Heart right ventricle (tissue), 16 donors: ENCODE measurements at regions not wholly inside any gene's neighbourhood (a gene's known extent, or its start where the extent isn't known, plus 50 kb on each side); places are given as distances from the start of the nearest gene placed in this dataset.

ENCODE experiments used
- ATAC-seq, 8 donors: fragments of 200-7000 bp; cut with Tn5 transposase; one replicate each; pipeline ENCODE4 v1.9.1; 2020; ENCODE audit warnings: mild to moderate bottlenecking in 8 of 8, moderate library complexity in 8 of 8, moderate number of reproducible peaks in 1 of 8
- DNase-seq, 2 donors: peaks; one replicate each; pipeline ENCODE4 v3.0.0-alpha.2; 2020
- H3K27ac ChIP-seq, 10 donors: fragments of 200-600 bp; sonication (generic) in 2 of 10; one replicate each; pipeline versions ENCODE4 v1.5.0 to v1.8.0; 2020 to 2022; ENCODE audit warnings: mild to moderate bottlenecking in 3 of 10
- H3K27me3 ChIP-seq, 7 donors: fragments of 200-600 bp; one replicate each; pipeline ENCODE4 v1.8.0; 2021 to 2022; ENCODE audit warnings: mild to moderate bottlenecking in 2 of 7
- H3K36me3 ChIP-seq, 9 donors: fragments of 200-600 bp; sonication (generic) in 1 of 9; one replicate each; pipeline versions ENCODE4 v1.5.0 to v1.8.0; 2020 to 2022; ENCODE audit warnings: mild to moderate bottlenecking in 2 of 9
- H3K4me1 ChIP-seq, 9 donors: fragments of 200-600 bp; sonication (generic) in 1 of 9; one replicate each; pipeline versions ENCODE4 v1.5.0 to v1.8.0; 2020 to 2022; ENCODE audit warnings: mild to moderate bottlenecking in 4 of 9
- H3K4me3 ChIP-seq, 10 donors: fragments of 200-600 bp; sonication (generic) in 2 of 10; one replicate each; pipeline versions ENCODE4 v1.5.0 to v1.8.0; 2020 to 2022; ENCODE audit warnings: mild to moderate bottlenecking in 7 of 10, moderate library complexity in 2 of 10
- H3K9me3 ChIP-seq, 11 donors: fragments of 200-600 bp in 10 of 11; sonication (generic) in 2 of 11; one replicate each; pipeline versions ENCODE4 v1.5.0 to v1.8.0; 2013 to 2022; ENCODE audit warnings: mild to moderate bottlenecking in 2 of 11, control low read depth in 1 of 11, moderate library complexity in 1 of 11
- CTCF ChIP-seq, 9 donors: fragments of 200-600 bp; sonication (generic) in 2 of 9; IDR thresholded peaks; one replicate each; pipeline versions ENCODE4 v1.5.0 to v1.8.0; 2021 to 2022; ENCODE audit warnings: antibody characterized with exemption in 9 of 9, mild to moderate bottlenecking in 5 of 9, moderate library complexity in 1 of 9
- WGBS, 2 donors: extraction: QIAGEN DNeasy Blood & Tissue Kit; methylation state at CpG; one replicate each; pipeline ENCODE4 v1.1.7; 2013; ENCODE audit warnings: inconsistent platforms in 1 of 2; 5-methylcytosine and 5-hydroxymethylcytosine counted together
- intact Hi-C, 10 donors: fragments of 100-400 bp; cut with DNase I; formaldehyde crosslinking; loops; one replicate each; pipeline versions ENCODE4 v1.11.1 to v1.14.2; 2022
- donor health status: Arrhythmogenic right ventricular cardiomyopathy.
- donor health status: ischemic (EF 13 %, LVEDD 7.1; RV severe dilation, severe dysfunction).
- donor health status: healthy with polysubstance abuse.
- donor health status: DM: no; HTN: yes; CAD: no.
- donor health status: DM: no; HTN: no; CAD: no.
- donor health status: ischemic (EF 25% LVEDD 6.9; RV normal size, moderate dysfunction).
- donor health status: ischemic (EF 25% LVEDD 5.7; RV mildly dilated, moderate dysfunction).
- donor health status: healthy.
- donor health status: DM: yes; HTN: yes; CAD: no.
- donor health status: Ischemic cardiomyopathy.
- donor health status: ischemic (EF 35%, LVEDD 5.7; RV mildly dilated, moderate dysfunction).
- donor health status: nonischemic (EF 11% LVEDD 7.7; RV severe dilation, severe dysfunction).
- donor health status: DM: yes; HTN: yes; CAD: no.
- donor health status: PGD.
- donor health status: ischemic (EF 29% LVEDD 5.4; RV normal size, mild dysfunction).
- donor health status: nonischemic (EF 23%, LVEDD 6.1; RV moderate dilation, normal function).

GRCh38 chr14:71231521-71232393 is 324.5 kb downstream of the PCNX1 start:
- DNase-seq = no peak
- no peak for TF ChIP-seq CTCF (IDR thresholded peaks at IDR 0.05)

GRCh38 chr14:71232506-71232905 is 325.2 kb downstream of the PCNX1 start:
- Histone ChIP-seq H3K9me3 (no peaks in the 10 kb centered on the region), H3K27me3 (no peaks in the 10 kb centered on the region), H3K27ac (no peak overlapping the region), H3K4me3 (no peak overlapping the region), H3K4me1 (peaks cover 0 to 14% (median 0%) of the 10 kb centered on the region in 9 donors), H3K36me3 (no peaks in the 10 kb centered on the region)
- ATAC-seq (no peak), DNase-seq (no peak)
- intact Hi-C loops = no loop called here
- no peak for TF ChIP-seq CTCF (IDR thresholded peaks at IDR 0.05)
- WGBS, 2 donors = 88 to 94% methylated on average over 12 of the region's 12 CpGs

More at GRCh38 chr14:71231521-71232393, 324.5 kb downstream of the PCNX1 start:
- intact Hi-C loops = no loop called here
- Histone ChIP-seq H3K9me3 (no peaks in the 10 kb centered on the region), H3K27me3 (no peaks in the 10 kb centered on the region), H3K27ac (no peak overlapping the region), H3K36me3 (no peaks in the 10 kb centered on the region), H3K4me1 (peaks cover 0 to 13% (median 0%) of the 10 kb centered on the region in 9 donors), H3K4me3 (no peak overlapping the region)
- WGBS, 2 donors = 76% methylated on average over 16 of the region's 16 CpGs
- no peak for ATAC-seq

GRCh38 chr14:71235875-71236274 is 328.6 kb downstream of the PCNX1 start:
- Histone ChIP-seq H3K27ac (peak overlapping the region in 2 of 10 donors; percentile 12 to 35), H3K9me3 (no peaks in the 10 kb centered on the region), H3K27me3 (no peaks in the 10 kb centered on the region), H3K36me3 (no peaks in the 10 kb centered on the region), H3K4me1 (peaks cover 0 to 14% (median 0%) of the 10 kb centered on the region in 9 donors), H3K4me3 (no peak overlapping the region)
- ATAC-seq (peak; percentile 78 to 92 (median 86)), DNase-seq (peak; percentile 26 to 70)
- no peak for TF ChIP-seq CTCF (IDR thresholded peaks at IDR 0.05)
- 55 to 58% methylated on average over 7 of the region's 7 CpGs for WGBS, 2 donors
- intact Hi-C loops = no loop called here

- H3K9me3 ChIP-seq = no peaks in the 10 kb centered on the region
- peak in 1 of 8 donors; percentile 21 for ATAC-seq
- no peak for DNase-seq
- WGBS, 2 donors = 59 to 66% methylated on average over 3 of the region's 3 CpGs
- peaks cover 0 to 14% (median 0%) of the 10 kb centered on the region in 9 donors for H3K4me1 ChIP-seq
- no peaks in the 10 kb centered on the region for H3K27me3 ChIP-seq
- intact Hi-C loops = no loop called here
- H3K4me3 ChIP-seq = no peak overlapping the region
- no peak for TF ChIP-seq CTCF (IDR thresholded peaks at IDR 0.05)
- H3K27ac ChIP-seq = peak overlapping the region in 2 of 10 donors; percentile 30 to 35
- no peaks in the 10 kb centered on the region for H3K36me3 ChIP-seq
Observed at GRCh38 chr14:71236487-71236886, 329.2 kb downstream of the PCNX1 start.
